ENCODE measurements at regions not wholly inside any gene's neighbourhood (a gene's known extent, or its start where the extent isn't known, plus 50 kb on each side); places are given as distances from the start of the nearest gene placed in this dataset.

- no peak overlapping the region for H3K18ac ChIP-seq (ENCODE audit: insufficient read length, low read depth, low read length)
- DNase-seq = no peak
- no peak overlapping the region for H2AK5ac ChIP-seq (ENCODE audit: insufficient read length, low read length)
- no peak overlapping the region for H2BK12ac ChIP-seq (ENCODE audit: insufficient read length, low read depth, low read length)
- H4K20me1 ChIP-seq (ENCODE audit: control insufficient read depth, insufficient read depth, insufficient read length) = no peaks in the 10 kb centered on the region
- no peak overlapping the region for H3K14ac ChIP-seq (ENCODE audit: insufficient read depth, low read length)
- peaks cover 3% of the 10 kb centered on the region; the same call in 1 of the 2 replicates for H3K27me3 Mint-ChIP-seq (ENCODE audit: low read depth)
- no peaks in the 10 kb centered on the region for H3K27me3 ChIP-seq (ENCODE audit: insufficient read depth, low read length)
- no peaks in the 10 kb centered on the region for H3K23me2 ChIP-seq (ENCODE audit: insufficient read length, low read depth, low read length, poor library complexity, severe bottlenecking)
- H3K23ac ChIP-seq (ENCODE audit: insufficient read length, low read depth, low read length) = no peak overlapping the region
- no peak overlapping the region for H3K4me3 Mint-ChIP-seq
- H2BK20ac ChIP-seq (ENCODE audit: low read depth, low read length, poor library complexity, severe bottlenecking) = no peak overlapping the region
- H2BK15ac ChIP-seq (ENCODE audit: low read depth, low read length) = no peak overlapping the region
- no peak overlapping the region for H3K27ac Mint-ChIP-seq
- H3K9me3 ChIP-seq (ENCODE audit: control insufficient read depth, low read depth, low read length) = no peaks in the 10 kb centered on the region
- no peaks in the 10 kb centered on the region for H3K79me2 ChIP-seq (ENCODE audit: insufficient read depth, low read length)
- H3K4me1 ChIP-seq (ENCODE audit: insufficient read depth, low read length) = no peaks in the 10 kb centered on the region
- H3K9me3 Mint-ChIP-seq = 0 out of 5 replicates have a peak, but pooled peaks cover 0 to 2% of the 10 kb centered on the region in 2 experiments
- no peak overlapping the region for H3K4me2 ChIP-seq (ENCODE audit: insufficient read depth, insufficient read length, low read length)
- WGBS (ENCODE audit: extremely low coverage, insufficient read length, low lambda C conversion rate) = no CpG with 5 or more reads among the region's 6 CpGs
- no peak overlapping the region for H3K4ac ChIP-seq (ENCODE audit: low read depth, low read length)
- H2BK5ac ChIP-seq (ENCODE audit: insufficient read length, low read length) = no peak overlapping the region
- no peak overlapping the region for H2AFZ ChIP-seq (ENCODE audit: low read length)
- H3K36me3 Mint-ChIP-seq (ENCODE audit: insufficient read depth in 1 of 3, low read depth in 3 of 3) = no peaks in the 10 kb centered on the region
- no peak overlapping the region for H3K27ac ChIP-seq (ENCODE audit: insufficient read length, low read depth, low read length)
- H3K4me1 Mint-ChIP-seq = peaks cover 0 to 2% of the 10 kb centered on the region in 2 experiments; a peak in 1 of 4 replicates
- no peak overlapping the region for H4K91ac ChIP-seq (ENCODE audit: insufficient read length, low read depth, low read length)
- no peak for TF ChIP-seq CTCF (conservative IDR thresholded peaks at IDR 0.05)
- no peak overlapping the region for H3K56ac ChIP-seq (ENCODE audit: insufficient read length, low read depth, low read length)
- no peak overlapping the region for H4K8ac ChIP-seq (replicated peaks; ENCODE audit: insufficient read length, low read depth, low read length)
- no peak overlapping the region for H3K9ac ChIP-seq (ENCODE audit: extremely low read depth, insufficient read length, low read length)
- H2BK120ac ChIP-seq (ENCODE audit: low read depth, low read length, poor library complexity, severe bottlenecking) = no peak overlapping the region
- H3T11ph ChIP-seq (ENCODE audit: low read length) = no peak overlapping the region
- H4K5ac ChIP-seq (ENCODE audit: insufficient read length, low read depth, low read length) = no peak overlapping the region
- H3K79me1 ChIP-seq (ENCODE audit: insufficient read depth, low read depth, low read length, poor library complexity, severe bottlenecking) = no peaks in the 10 kb centered on the region
These were observed 168.3 kb upstream of the PUM3 start for GRCh38 chr9:3012245-3012644.
